ENCODE measurements at regions not wholly inside any gene's neighbourhood (a gene's known extent, or its start where the extent isn't known, plus 50 kb on each side); places are given as distances from the start of the nearest gene placed in this dataset.

DNA sequence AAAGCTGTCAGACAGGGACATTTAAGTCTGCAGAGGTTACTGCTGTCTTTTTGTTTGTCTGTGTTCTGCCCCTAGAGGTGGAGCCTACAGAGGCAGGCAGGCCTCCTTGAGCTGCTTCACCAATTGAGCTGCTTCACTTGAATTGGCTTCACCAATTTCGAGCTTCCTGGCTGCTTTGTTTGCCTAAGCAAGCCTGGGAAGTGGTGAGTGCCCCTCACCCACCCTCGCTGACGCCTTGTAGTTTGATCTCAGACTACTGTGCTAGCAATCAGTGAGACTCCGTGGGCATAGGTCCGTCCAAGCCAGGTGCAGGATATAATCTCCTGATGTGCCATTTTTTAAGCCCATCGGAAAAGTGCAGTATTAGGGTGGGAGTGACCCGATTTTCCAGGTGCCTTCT, 179.7 kb downstream of the TRIM51G start:
- peak; percentile 7 for DNase-seq
